ENCODE measurements at regions not wholly inside any gene's neighbourhood (a gene's known extent, or its start where the extent isn't known, plus 50 kb on each side); places are given as distances from the start of the nearest gene placed in this dataset.

GRCh38 chr9:77099388-77099787, 77.9 kb upstream of the VPS13A start:
- Histone ChIP-seq H3K36me3 (ENCODE audit: control insufficient read depth, insufficient read depth, low read length) (no peaks in the 10 kb centered on the region), H3K4me1 (ENCODE audit: control insufficient read depth, insufficient read depth, low read length) (no peaks in the 10 kb centered on the region), H3K27ac (ENCODE audit: low read depth, low read length) (no peak overlapping the region), H3K9ac (ENCODE audit: extremely low read depth, low read length, poor library complexity, severe bottlenecking) (no peak overlapping the region), H3K9me3 (ENCODE audit: control insufficient read depth, low read length) (no peaks in the 10 kb centered on the region), H3K27me3 (ENCODE audit: control insufficient read depth, insufficient read depth, low read length, poor library complexity, severe bottlenecking) (no peaks in the 10 kb centered on the region), H3K4me3 (ENCODE audit: low read length) (no peak overlapping the region)
- Mint-ChIP-seq H3K27me3 (ENCODE audit: insufficient read depth) (no peaks in the 10 kb centered on the region), H3K36me3 (ENCODE audit: low read depth) (no peaks in the 10 kb centered on the region), H3K4me3 (no peak overlapping the region), H3K27ac (no peak overlapping the region), H3K9me3 (peaks cover 2% of the 10 kb centered on the region), H3K4me1 (peaks cover 4% of the 10 kb centered on the region)
- DNase-seq: no peak
- WGBS, 2 experiments (ENCODE audit: insufficient coverage in 1 of 2, insufficient read length in 1 of 2): 83 to 84% methylated on average over 1 to 3 of the region's 3 CpGs
- no peak for TF ChIP-seq CTCF (conservative IDR thresholded peaks at IDR 0.05)

- H3K27me3 ChIP-seq (ENCODE audit: control insufficient read depth, insufficient read depth, low read length, poor library complexity, severe bottlenecking): no peaks in the 10 kb centered on the region
- Mint-ChIP-seq H3K4me3 (no peak overlapping the region), H3K4me1 (no peaks in the 10 kb centered on the region), H3K36me3 (ENCODE audit: low read depth) (no peaks in the 10 kb centered on the region), H3K9me3 (no peaks in the 10 kb centered on the region), H3K27ac (no peak overlapping the region), H3K27me3 (ENCODE audit: insufficient read depth) (no peaks in the 10 kb centered on the region)
- H3K36me3 ChIP-seq (ENCODE audit: control insufficient read depth, insufficient read depth, low read length): no peaks in the 10 kb centered on the region
- 93 to 95% methylated on average over 2 of the region's 2 CpGs for WGBS, 2 experiments (ENCODE audit: insufficient coverage in 1 of 2, insufficient read length in 1 of 2)
- no peak for DNase-seq
- H3K27ac ChIP-seq (ENCODE audit: low read depth, low read length): no peak overlapping the region
- no peak overlapping the region for H3K4me3 ChIP-seq (ENCODE audit: low read length)
- no peaks in the 10 kb centered on the region for H3K9me3 ChIP-seq (ENCODE audit: control insufficient read depth, low read length)
- no peaks in the 10 kb centered on the region for H3K4me1 ChIP-seq (ENCODE audit: control insufficient read depth, insufficient read depth, low read length)
- no peak for TF ChIP-seq CTCF (conservative IDR thresholded peaks at IDR 0.05)
- no peak overlapping the region for H3K9ac ChIP-seq (ENCODE audit: extremely low read depth, low read length, poor library complexity, severe bottlenecking)
Observed at GRCh38 chr9:77111408-77111807, 65.9 kb upstream of the VPS13A start.

GRCh38 chr9:77125665-77126064, 51.7 kb upstream of the VPS13A start:
- no peak overlapping the region for H3K4me3 Mint-ChIP-seq
- Histone ChIP-seq H3K36me3 (ENCODE audit: control insufficient read depth, insufficient read depth, low read length) (no peaks in the 10 kb centered on the region), H3K9ac (ENCODE audit: extremely low read depth, low read length, poor library complexity, severe bottlenecking) (no peak overlapping the region), H3K27ac (ENCODE audit: low read depth, low read length) (no peak overlapping the region), H3K4me3 (ENCODE audit: low read length) (no peak overlapping the region), H3K4me1 (ENCODE audit: control insufficient read depth, insufficient read depth, low read length) (no peaks in the 10 kb centered on the region), H3K27me3 (ENCODE audit: control insufficient read depth, insufficient read depth, low read length, poor library complexity, severe bottlenecking) (no peaks in the 10 kb centered on the region), H3K9me3 (ENCODE audit: control insufficient read depth, low read length) (no peaks in the 10 kb centered on the region)
- no peaks in the 10 kb centered on the region for H3K36me3 Mint-ChIP-seq (ENCODE audit: low read depth)
- no peak for DNase-seq
- H3K4me1 Mint-ChIP-seq: no peaks in the 10 kb centered on the region
- H3K9me3 Mint-ChIP-seq: peaks cover 13% of the 10 kb centered on the region
- H3K27ac Mint-ChIP-seq: no peak overlapping the region
- TF ChIP-seq CTCF (conservative IDR thresholded peaks at IDR 0.05): no peak
- no peaks in the 10 kb centered on the region for H3K27me3 Mint-ChIP-seq (ENCODE audit: insufficient read depth)
